CD4-positive, alpha-beta T cell treated with Interleukin-21 for 1 hour (primary cell): ENCODE measurements at regions not wholly inside any gene's neighbourhood (a gene's known extent, or its start where the extent isn't known, plus 50 kb on each side); places are given as distances from the start of the nearest gene placed in this dataset.

Experiments used
- DNase-seq: peaks from one replicate; pipeline ENCODE4 v3.0.0-alpha.2; 2020

DNA sequence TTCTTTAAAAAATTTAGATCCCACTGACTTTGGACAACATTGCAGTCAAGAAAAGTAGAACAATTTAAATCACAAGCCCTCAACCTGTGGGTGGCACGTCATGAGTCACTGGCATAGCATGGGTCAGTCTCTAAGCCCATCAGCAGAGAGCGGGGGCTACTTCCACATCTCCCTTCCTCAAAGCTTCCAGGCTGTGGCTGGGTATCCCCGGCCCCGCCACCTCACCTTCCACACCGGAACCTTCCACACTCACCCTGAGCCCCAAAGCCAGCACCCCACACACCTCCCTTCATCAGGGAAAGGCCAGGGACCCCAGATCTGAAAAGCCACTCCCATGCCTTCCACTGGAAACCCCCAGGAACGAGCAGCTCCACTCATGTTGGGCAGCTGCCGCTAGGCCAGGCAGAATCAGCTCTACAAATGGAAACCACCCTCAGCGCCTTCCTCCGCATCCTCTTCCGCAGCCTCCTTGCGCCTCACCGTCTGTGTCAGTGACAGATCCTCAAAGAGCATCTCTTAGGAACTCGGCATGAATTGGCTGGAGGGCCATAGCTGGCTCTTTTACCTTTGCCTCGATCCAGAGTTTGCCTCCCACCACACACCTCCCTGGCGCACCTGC is 156.5 kb downstream of the ERCC6L2 start:
- DNase-seq: no peak

DNA sequence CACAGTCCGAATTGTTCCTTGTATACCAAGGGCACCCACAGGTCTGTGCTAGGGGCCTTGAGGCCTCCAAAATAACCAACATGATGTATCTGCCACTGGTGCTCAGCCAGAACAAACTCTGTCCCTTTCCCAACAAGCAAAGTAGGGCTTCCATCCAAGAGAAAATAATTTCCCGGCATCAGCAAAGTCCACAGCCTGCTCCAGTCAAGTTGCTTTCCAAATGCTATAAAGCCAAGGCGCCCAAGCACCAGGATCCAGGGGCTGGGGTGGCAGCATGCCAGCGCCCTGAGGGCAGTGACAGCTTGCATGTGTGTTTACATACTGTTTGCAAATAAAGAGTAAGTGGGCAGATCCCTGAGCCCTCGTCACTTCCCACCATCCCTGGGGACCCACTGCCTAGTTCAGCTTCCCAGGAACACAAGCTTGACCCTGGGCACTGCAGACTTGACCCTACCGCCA is 155.9 kb downstream of the ERCC6L2 start:
- DNase-seq: no peak

DNA sequence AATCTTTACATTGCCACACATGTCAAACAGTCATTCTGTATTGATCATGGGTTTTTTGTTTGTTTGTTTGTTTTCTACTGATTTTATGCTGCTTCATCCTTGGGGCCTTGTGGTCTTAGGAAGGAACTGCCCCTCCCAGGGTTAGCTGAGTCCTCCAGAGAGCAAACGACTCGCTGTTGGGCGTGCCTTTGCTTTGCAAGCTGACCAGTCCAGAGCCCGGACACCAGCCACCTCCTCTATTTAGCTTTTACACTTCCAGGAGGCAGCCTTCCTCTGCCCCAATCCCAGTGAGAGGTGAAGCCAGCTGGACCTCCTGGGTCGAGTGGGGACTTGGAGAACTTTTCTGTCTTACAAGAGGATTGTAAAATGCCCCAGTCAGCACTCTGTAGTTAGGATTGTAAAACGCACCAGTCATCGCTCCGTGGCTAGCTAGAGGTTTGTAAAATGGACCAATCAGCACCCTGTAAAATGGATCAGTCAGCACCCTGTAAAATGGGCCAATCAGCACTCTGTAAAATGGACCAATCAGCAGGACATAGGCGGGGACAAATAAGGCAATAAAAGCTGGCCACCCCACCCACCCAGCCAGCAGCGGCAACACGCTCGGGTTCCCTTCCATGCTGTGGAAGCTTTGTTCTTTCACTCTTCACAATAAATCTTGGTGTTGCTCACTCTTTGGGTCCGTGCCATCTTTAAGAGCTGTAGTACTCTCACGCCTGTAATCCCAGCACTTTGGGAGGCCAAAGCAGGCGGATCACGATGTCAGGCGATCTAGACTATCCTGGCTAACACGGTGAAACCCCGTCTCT is 154.4 kb downstream of the ERCC6L2 start:
- no peak for DNase-seq

DNA sequence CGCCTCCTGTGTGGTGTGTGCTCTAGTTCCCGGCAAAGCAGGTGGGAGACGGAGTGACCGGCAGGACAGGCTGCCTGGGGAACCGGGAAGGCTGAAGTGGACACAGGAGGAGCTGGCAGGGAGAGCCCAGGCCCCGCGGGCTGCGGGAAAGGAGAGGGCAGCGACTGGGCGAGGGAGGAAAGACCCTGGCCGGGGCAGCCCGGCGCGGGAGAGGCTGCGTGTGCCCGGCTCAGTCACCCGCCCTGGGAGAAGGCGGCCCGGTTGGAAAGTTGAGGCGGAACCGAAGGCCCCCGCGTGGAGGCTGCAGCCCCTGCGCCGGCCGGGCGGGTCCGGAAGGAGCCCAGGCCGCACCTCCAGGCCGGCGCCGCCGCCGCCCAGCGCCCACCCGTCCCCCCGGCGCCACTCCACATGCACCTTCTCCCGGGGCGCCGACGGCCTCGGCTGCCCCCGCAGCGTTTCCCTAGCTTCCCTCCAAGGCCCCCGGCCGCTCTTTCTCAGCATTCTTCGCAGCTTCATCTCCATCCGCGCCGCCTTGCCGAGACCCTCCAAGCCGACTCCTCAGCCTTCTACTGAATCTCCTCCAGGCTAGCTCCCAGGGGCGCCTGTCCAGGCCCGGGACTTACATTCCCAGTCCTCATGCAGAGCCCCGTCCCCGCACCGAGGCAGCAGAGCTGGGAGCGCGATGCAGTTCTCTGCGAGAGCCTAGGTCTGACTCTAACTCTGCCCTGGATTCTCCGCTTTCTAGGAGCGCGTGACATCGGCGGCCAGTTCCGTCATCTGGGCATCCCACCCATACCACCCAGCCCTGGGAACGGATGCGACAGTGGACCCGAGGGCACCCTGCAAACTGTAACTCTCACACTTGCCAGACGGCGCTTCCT is 152.0 kb downstream of the ERCC6L2 start:
- DNase-seq: no peak

DNA sequence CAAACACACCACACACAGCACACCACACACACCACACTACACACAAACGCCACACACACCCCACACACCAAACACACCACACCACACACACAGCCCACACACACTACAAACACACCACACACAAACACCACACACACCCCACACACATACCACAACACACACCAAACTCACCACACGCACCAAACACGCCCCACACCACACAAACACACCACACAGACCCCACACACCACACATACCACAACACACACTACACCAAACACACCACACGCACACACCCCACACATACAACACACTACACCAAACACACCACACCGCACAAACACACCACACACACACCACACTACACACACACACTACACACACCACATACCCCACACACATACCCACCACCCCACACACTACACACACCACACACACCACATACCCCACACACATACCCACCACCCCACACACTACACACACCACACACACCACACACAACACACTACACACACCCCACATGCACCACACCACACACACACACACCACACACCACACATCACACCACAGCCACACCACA is 151.2 kb downstream of the ERCC6L2 start:
- DNase-seq: peak; percentile 38

DNA sequence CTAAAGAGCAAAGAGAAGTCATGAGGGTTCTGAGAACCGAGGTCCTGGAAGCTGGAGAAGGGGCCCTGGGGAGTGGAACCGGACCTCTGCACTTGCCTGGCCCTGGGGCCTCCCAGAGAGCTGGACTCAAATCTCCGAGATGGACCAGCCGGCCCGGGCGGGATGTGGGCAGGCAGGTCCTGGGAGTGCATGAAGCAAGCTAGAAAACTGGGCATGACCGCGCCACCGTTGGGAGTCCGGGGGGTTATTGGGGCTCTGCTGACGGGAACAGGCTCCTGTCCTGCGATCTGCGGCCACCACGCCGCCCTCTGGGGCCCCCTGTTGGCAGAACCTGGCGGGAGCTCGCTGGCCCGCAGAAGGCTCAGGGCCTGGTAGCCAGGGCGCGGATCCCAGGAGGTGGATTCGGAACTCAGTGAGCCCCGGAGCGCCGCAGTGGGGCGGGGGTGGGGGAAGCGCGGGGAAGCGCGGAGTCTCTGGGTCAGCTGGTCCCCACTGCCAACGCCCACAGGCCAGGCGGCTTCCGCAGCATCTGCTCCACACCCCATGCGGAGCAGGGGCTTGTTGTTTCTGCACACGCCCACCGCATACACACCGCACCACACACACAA is 150.6 kb downstream of the ERCC6L2 start:
- DNase-seq: no peak

DNA sequence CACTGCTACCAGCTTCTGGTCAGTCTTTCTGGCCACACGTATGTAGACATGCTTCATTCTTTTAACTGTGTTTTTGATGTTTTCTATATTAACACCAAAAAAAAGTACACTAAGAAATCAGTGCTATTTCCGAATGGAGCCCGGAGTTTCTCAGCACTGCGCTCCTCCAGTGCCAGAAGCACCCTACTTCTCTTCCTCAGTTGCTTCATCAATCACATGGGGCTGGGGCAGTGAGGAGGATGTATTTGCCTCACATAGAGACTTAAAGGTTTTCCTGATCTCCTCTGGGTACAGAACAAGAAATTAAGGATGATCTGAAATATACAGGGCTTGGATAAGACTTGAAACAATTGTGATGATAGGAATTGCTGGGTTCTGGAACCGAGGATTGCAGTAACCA is 148.0 kb downstream of the ERCC6L2 start:
- DNase-seq: no peak

DNA sequence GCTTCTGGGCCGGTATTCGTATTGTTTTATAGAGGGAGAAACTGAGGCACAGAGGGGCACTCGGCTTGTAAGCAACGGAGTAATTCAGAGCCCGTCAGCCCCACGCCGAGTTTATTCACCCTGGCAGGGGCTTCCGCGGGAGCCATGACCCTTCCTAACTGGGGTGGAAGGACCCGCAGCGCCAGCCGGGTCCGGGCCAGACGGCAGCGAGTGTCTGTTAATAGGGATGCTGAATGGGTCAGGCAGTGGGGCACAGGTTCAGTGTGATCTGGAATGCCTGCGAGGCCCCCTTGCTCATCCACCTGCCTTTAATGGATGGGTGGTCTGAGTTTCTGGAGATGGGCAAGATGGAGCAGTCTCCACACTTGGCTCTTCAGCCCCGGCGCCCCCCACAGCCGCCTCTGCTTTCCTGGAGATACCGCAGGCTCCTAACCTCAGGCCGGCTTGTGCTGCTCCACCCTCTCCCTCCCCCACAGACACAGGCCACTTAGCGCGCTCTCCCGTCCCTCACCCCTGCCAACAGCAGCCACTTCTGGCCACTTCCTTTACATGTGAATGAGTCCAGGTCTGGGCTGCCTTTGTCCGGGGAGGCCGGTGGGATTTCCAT is 147.1 kb downstream of the ERCC6L2 start:
- DNase-seq: peak; percentile 55

DNA sequence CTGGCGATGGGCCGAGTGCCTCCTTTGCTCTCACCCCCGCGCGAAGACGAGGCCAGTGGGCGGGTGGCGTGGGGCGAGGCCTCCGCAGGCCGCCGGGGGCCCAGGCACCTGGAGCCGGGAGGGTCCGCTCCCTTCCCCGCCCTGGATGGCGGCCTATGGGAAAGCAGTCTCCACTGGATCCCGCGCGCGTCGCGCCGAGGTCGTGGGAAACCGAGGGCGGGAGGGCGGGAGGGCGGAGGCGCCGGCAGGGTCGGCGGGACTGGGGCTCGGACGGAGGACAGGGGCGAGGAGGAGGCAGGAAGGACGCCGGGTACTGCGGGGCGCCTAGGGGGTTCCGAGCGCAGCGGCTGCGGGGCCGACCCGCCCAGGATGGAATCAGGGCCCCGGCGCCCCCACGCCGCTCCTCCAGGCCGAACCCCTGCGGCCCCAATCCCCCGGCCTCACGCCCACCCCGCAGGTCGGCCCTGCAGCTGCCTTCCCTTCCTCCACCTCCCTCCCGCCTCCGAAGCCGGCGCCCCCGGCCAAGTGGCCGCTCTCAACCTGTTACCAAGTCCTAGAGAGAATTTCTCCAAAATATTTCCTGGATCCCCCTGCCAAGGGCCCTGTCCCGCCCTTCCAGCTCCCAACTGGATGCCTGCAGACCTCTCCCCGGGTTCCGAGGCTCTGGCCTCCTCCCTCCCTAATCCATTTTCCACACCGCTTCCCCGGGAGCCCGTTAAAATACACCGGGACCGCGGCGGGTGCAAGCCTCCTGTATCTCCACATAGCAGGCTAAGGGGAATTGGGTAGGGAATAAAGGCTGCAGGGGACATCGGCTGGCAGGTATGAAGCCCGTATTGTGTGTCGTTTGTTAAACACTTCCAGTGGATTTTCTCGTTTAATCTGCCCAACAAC is 146.3 kb downstream of the ERCC6L2 start:
- DNase-seq: no peak

DNA sequence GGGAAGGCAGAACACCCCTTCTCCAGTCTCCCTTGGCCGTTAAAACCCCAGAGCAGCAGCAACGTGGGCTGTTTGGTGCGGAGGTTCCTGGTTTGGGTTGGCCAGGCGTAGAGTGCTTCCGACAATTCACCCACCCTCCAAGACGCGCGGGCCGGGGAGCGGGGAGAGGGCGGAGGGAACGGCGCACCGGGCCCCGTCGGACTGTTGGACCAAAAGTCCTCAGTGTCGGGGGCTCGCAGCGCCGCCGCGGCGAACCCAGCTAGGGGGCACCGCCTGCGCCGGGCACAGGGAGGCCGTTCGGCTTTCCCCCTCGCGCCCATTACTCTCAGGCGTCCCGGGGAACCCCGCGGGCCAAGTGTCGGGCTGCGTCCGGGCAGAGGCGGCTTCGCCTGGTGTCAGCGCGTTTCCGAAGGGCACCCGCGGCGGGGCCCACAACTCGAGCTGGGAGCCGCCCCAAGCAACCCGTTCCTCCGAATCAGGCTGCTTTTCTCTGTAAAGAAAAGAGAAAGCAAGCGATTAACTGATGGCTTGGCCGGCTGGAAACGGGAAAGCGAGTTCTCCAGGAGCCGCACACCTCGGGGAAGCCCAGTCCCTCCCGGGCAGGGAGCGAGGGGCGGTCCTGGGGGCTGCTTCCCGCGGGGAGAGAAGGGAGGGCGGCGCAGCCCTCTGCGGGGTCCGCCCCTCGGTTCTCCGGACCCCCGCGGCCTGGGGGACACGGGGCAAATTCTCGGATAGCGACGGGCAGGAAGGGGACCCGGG is 145.5 kb downstream of the ERCC6L2 start:
- peak; percentile 65 for DNase-seq

DNA sequence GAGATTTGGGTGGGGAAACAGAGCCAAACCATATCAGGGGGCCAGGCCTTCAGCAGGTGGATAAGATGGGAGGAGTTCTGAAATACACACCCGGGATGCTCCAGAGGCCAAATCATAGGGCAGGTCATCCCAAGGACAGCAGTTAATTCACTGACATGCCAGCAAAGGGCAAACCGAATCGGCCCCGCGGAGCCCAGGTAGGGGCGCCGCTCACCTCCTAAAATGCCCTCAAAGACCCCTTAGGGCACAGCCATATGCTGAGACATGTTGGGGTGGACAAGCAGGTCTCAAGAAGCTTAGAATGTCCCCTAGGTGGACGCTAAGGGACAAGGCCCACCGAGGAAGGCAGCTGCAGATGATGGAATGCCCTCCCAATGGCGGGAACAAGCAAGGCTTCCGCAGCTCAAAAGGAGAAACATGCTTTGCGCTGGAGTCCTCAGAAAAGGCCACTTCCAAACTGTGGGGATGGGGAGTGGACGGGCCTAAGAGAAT is 144.9 kb downstream of the ERCC6L2 start:
- DNase-seq: no peak
